GM19455 (cell line): ENCODE measurements at regions not wholly inside any gene's neighbourhood (a gene's known extent, or its start where the extent isn't known, plus 50 kb on each side); places are given as distances from the start of the nearest gene placed in this dataset.

ENCODE experiments used
- ATAC-seq: cut with Tn5 transposase; IDR thresholded peaks from one replicate; pipeline ENCODE4 v1.9.1; 2021; ENCODE audit not compliant: unreplicated experiment

DNA sequence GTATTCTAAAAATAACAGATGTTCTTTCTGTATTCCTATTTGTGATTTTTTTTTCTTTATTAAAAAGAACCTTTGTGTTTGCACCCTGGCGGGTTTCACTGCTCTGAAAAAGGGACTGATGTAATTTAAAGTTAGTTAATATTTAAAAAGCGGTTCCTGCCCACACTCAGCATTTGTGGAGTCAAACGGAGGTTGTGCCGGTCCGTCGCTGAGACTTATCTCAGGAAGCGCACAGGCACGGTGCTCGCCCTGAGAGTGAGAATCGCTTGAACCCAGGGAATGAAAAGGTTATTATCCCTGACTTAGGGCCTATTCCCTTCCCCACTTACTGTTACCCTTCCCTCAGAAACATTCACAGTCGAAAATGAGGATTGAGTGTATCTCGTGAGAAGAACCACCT lies 366.7 kb downstream of the THBS2 start:
- ATAC-seq = no peak

DNA sequence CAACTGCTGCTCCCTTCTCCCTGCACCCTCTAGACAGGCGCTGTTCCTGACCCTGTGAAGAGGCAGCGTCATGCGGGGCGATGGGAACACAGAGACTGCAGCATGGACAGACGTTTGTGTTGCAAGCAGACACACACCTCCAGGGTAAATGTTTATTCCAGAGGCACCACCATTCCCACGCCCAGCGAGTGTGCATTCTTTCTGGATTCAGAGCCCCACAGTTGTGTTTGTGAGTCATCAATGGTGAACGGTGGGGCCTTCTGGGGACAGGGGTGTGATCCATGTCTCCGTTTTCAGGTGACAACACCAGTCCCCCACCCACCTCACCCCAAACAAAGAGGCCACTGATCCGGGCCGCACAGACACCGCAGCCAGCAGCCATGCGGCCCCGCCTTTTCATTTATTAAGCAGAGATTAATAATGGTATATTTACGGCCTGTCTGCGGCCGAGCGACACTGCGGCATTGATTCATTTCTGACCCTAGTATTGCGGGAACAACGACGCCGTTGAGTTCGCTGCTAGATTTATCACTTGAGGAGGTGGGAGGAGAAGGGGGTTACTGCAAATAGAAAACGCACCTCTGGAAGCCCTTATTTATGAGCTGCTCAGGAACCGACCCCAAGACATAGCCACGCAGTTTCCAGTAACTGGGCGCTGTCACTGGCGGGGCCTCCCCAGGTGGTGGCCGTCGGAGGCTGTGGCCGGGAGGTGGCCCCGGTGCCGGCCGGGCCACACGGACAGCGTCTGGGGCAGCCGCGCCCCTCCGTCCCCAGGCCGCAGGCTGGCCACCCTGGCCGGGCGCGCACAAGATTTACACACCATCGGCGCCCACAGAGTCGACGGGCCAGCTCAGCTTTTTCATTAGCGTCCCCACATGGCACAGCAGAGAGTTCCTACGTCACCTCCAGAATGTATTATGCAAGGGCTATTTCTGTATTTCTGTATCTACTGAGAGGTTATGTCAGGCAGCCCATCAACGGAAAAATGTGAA lies 367.6 kb downstream of the THBS2 start:
- ATAC-seq = no peak

DNA sequence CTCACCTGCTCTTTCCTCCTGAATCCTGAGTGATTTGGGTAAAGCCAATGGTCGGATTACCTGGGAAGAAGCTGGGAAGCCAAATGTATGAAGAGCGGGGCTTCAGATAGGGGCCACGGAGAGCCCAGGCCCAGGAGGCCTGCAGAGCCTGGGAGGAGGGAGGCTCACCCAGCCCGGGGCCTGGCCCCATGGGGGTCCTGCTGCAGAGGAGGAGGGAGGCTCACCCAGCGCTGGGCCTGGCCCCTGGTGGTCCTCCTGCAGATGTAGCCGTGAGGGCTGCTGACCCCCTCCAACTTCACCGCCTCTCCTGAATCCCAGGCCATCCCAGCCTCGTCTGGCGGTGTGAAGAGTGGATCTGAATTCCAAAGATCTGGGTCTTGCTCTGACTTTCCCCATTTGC lies 368.4 kb downstream of the THBS2 start:
- no peak for ATAC-seq

DNA sequence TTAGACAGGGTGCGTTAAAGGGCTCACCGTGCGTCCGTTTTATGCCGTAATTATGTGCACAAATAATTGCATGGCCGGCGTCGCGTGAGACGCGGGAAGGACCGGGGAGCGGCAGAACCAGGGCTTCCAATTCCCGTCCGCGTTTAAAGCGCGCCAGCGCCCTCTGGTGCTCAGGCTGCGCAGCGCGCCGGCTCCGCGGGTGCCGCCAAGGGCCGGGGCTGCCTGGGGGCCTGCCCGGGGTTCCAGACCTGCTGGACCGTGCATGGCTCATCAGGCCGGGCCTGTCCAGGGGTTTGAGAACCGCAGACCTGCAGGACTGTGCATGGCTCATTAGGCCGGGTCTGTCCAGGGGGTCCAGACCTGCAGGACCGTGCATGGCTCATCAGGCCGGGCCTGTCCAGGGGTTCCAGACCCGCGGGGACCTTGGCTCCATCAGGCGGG lies 369.0 kb downstream of the THBS2 start:
- ATAC-seq = peak; percentile 50

DNA sequence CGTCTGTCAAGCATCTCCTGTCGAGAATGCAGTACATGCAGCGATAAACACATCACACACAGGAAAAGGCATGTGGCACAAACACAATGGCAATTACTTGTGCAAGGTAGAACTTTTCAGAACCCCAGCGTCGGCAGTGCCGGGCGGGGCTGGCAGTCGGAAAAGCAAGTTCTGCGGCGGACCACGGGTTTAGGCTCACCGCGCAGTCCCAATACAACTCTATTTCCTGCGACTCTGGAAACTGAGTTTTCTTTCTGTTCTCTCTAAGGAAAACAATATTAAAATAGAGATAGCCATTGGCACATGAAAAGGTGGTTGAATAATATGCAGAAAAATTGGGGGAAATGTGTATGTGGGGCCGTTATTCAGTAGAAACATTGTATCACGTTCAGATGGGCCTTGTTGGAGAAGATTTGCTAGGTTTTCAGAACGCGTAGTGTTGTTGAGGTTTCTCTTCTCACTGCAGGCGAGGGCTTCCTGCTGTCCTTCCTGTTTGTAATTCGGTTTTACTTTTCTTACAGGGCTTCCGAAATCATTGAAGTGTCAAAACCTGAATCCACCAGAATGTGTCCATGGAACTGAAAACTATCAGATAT lies 369.5 kb downstream of the THBS2 start:
- ATAC-seq = no peak

DNA sequence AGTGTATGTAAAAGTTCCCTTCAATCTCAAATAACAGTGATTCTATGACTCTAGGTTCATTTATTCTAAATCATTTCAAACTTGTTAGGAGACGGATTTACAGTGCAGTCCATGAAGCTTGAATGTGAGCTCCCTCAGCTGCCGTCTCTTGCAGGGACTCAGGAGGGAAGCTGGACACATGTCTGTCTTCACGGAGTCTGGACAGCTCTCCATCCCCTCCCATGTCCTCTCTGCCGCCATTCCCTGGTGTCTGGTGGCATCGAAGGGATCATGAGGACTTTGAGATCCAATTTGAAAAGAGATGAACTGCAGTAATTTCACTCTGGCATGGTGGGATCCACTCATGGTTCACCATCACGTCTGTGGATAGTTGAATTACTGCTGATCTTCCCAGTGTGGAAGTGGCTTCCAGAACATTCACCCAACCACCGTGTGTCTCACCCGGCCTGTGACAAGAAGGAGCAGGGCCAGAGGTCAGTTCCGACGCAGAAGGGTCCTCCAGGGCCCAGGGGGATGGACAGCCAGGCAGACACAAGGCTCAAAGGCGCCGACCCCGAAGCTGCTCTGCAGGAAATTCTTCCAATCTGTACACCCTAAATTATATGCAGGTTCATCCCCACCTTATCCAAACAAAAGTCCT lies 370.1 kb downstream of the THBS2 start:
- ATAC-seq = no peak

DNA sequence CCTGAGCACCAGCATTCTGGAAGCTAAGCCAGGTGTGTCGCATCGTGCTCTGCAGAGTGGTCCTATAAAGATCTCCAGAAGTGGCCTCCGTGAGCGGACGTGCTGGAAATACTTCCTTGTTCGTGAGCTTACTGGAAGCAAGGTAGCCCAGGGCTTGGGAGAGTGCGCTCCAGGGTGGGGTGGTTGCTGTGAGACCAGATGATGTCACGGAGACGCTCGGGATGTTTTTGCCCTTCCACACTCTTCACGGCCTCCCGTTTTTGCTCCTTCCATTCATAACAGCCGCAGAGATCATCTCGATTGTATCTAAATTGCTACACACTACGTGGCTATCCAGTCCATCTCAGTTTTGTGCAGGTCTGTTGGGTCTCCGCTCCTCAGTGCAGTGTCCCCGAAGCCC lies 373.4 kb downstream of the THBS2 start:
- ATAC-seq = no peak

DNA sequence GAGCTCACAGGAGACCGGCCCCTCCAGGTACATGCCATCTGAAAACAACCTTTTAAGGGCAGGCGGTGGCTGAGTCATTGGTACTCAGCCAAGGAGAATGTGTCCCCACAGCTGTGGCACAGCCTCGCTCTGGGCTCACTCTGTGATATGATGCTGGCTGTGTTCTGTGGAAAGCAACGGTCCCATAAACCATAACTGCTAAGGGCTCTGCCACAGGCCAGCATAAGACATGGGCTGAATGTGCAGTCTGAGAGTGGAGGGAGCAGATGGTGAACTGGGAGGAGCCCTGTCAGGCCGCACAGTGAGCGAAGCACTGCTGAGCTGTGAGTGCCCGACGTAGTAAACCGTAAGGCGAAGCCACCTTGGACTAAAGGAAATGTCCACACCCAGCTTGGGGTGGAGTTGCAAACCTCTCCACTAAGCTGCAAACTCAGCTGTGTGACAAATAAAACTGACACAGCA lies 375.8 kb downstream of the THBS2 start:
- ATAC-seq = no peak

DNA sequence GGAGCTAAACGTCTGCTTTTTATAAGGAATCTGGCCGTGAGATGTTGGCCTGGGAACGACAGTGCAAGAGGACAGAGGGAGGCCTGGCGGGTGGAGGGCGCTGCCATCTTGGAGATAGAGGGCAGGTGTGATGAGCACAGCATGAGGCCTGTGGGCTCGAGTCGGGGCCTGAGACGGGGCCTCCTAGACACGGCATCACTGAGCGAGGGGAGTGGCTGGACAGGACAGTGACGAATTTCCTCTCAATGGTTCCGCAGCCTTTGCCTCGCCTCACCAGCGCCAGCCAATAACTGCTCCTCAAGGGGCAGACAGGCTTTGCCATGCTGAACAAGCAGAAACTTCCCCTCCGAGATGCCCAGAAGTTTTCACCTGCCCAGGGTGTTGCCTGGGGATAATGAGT lies 376.7 kb downstream of the THBS2 start:
- ATAC-seq = no peak

DNA sequence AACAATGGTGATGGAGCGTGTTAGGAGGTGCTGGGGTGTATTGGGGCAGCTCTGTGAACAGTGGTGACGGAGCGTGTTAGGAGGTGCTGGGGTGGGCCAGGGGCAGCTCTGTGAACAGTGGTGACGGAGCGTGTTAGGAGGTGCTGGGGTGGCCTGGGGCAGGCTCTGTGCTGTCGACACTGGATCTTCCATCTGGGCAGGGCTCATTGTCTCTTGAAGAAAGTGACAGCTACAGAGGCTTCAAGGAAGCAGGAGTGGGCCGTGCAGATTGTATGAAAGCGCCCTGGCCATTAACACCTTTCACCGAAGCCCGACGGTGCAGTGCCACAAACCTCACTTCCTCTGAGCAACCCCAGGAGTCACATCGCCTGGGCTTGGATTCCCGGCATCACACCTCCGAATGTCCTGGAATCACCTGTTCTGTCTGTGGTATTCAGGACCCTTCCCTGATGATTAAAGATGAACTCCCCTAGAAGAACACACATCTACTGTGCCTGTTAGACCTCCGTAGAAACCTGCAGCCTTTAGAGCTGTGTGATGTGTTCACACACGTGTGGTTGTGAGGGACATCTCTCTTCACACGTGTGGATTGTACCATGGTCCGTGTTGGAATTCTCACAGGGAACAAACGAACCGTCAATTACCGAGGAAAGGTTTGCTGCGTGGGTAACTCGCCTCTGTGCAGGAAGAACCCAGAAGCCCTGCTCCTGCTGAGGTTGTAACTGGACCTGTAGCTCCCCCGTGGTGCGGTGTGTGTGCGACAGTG lies 377.7 kb downstream of the THBS2 start:
- no peak for ATAC-seq

DNA sequence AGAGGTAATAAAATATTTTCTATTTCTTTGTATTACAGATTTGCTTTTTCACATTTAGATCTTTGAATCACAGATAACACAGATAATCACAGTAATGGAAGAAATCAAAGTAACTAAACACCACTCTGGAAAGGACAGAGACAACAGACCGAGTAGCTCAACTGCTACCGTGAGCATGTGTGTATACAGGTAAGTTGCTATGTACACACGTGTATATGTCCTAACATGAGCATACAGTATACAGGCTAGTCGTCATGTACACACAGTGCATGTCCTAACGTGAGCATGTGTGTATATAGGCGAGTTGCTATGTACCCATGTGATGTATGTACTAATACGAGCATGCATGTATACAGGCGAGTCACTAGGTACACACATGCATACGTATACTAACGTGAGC lies 379.0 kb downstream of the THBS2 start:
- no peak for ATAC-seq

DNA sequence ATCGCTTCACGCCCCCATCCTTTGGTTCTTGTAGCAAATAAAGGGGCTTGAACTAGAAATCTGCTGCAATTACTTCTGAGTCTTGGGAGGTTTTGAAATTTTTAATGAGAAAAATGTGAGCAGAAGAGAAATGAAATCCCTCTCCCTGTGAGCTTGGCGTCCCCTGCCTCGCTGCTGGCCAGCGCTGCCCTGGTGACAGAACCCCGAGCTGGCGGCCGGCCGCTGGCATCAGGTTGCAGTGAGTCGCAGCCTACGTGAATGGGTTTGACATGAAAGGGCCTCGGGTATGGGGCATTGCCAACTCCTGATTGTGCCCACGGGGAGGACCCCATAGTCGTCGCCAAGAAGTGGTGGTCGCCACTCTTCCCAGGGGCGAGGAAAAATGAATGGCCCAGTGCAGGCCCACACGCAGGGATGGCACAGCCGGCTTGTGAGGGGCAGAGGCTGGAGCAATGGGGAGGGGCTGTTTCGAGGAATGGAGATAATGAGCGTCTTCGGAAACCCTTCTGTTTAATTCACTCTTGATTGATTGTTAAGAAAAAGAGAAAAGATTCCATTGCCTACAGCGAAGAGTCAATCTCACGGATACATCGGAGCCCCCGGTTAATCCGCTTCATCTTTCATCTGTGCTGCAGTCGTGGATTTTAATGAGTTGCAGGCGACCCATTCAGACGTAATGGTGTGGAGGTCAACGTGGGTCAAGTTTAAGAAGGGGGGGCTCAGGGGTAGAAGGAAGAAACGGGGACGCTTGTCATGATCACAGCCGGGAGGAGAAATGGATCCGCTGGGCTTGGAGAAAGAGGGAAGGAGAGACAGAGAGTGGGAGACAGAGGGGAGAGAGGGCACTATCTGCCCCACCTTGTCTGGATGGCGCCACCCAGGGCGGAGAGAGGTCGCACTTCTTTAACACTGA lies 380.1 kb downstream of the THBS2 start:
- no peak for ATAC-seq

DNA sequence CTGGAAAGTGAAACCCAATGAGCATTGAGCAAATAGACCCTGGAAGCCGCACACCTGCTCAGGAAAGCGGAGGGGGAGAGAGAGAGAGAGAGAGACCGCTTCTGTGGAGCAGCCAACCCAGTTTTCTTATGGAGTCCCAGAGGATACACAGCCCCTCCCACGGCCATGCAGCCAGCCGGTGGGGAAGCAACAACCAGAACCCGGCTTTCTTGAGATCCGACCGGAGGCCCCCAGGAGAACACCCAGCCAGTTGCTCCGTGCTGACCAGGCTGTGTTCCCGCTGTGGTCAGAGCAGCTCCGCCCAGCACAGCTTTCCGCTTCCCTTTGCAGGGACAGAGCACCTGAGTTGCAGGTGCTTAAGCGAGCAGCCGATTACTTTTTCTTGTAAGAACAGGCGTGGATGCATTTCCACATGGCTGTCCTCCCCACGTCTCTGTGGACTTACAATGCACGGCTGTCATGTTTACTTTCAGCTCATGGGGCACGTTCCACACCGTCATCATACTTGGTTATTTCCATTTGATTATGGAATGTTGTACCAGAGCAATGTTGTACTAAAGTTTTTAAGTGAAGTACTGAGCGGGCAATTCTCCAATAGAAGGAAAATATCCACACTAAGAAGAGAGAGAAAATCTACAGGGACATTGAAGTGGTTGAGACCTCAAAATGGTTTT lies 381.9 kb downstream of the THBS2 start:
- ATAC-seq = no peak

DNA sequence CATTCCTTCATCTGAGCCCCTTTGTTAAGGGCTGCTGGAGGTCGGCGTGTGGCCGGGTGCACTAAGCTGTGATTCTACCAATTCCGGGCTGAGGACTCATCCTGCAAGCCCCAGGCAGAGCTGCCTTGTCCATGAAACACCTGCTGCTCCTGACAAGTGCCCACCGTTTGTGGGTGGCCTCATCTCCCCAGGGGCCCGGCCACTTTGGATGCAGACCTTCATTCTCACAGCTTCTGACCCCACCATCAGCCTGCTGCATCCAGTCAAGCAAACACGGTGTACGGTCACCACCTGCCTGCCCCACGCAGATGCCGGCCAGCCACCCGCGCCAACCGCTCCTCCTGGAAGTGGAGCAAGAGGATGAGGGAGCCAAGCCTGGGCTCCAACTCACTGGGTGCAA lies 382.7 kb downstream of the THBS2 start:
- no peak for ATAC-seq

DNA sequence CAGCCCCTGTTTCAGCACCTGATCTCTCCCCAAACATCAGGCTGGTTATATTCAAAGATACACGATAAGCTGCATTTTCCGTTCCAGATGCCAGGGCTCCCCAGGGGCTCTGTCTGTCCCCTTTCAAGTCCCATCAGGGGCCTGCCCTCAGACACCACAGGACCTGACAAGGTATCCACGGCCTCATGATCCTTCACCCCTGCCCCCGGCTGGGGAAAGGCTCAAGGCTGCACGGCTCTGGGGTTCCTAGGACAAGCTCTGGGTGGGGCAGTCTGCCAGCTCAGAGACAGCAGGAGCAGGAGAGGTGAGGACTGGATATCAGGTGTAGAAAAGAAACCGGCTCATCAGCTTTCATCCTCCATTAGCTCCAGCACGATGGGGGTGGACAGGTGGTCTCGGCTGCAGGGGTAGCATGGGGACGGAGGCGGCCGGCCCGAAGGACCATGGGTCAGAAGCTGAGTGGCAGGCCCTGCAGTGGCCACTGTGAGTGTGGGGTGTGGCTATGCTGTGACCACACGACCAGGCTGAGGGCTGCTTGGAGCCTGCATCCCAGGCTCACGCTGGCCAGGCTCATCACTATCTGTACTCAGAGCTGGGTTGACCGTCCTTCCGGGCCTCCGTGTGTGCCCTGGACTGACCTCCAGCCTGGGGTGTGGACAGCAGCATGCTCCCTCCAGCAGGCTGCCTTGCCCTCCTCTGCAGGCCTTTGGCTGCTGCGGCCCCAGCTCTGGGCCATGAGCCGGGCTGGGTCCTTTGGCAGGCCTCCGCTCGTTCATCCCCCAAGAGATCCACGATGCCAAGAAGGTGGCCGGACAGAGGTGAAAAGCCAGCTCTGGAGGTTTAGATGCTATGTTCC lies 386.2 kb downstream of the THBS2 start:
- no peak for ATAC-seq

DNA sequence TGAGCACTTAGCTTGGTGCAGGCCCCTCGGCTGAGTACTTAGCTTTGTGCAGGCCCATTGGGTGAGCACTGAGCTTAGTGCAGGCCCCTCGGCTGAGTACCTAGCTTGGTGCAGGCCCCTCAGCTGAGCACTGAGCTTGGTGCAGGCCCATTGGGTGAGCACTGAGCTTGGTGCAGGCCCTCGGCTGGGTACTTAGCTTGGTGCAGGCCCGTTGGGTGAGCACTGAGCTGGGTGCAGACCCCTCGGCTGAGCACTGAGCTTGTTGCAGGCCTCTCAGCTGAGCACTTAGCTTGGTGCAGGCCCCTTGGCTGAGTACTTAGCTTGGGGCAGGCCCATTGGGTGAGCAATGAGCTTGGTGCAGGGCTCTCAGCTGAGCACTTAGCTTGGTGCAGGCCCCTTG lies 387.1 kb downstream of the THBS2 start:
- no peak for ATAC-seq

DNA sequence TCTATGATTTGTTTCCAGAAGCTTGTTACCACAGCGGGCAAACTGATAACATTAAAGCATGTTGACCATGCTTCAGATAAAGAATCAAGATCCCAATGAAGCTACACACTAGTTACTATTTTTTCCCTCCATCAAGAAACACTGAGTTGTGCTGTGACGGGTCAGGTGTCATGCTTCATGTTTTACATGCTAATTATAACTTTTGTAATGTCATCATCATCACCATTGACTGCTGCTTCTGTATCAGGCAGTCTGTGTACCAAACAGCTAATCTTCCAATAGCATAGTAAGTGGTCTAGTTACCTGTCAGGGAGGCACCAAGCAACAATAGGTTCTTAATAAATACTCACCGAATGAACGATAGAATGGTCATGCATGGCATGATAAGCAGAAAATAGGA lies 388.1 kb downstream of the THBS2 start:
- ATAC-seq = no peak
